ENCODE measurements at regions not wholly inside any gene's neighbourhood (a gene's known extent, or its start where the extent isn't known, plus 50 kb on each side); places are given as distances from the start of the nearest gene placed in this dataset.

DNA sequence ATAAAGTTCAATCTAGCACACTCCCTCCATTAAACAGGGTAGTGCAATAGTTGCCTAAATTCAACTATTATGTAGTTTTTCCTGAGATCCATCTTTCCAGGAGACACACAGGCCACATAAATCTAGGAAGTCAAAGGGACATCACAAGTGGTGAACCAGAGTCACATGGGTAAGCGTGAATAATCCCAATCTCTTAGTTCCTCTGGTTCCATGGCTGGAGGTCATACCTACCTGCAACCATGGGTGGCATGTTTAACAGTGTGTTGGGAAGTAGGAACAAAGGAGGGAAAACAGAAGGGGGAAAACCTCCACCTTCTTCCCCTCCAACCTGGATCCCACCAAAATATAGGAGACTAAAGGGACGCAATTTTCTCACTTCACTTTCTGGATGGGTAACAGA is 2651.6 kb downstream of the ARAP2 start:
- TF ChIP-seq NFIC (IDR thresholded peaks at IDR 0.05), result no peak
- TF ChIP-seq FOXM1 (IDR thresholded peaks at IDR 0.05; ENCODE audit: borderline replicate concordance, low read depth), result no peak
- TF ChIP-seq EGR1 (IDR thresholded peaks at IDR 0.05), result no peak
- TF ChIP-seq, protein P1, sequence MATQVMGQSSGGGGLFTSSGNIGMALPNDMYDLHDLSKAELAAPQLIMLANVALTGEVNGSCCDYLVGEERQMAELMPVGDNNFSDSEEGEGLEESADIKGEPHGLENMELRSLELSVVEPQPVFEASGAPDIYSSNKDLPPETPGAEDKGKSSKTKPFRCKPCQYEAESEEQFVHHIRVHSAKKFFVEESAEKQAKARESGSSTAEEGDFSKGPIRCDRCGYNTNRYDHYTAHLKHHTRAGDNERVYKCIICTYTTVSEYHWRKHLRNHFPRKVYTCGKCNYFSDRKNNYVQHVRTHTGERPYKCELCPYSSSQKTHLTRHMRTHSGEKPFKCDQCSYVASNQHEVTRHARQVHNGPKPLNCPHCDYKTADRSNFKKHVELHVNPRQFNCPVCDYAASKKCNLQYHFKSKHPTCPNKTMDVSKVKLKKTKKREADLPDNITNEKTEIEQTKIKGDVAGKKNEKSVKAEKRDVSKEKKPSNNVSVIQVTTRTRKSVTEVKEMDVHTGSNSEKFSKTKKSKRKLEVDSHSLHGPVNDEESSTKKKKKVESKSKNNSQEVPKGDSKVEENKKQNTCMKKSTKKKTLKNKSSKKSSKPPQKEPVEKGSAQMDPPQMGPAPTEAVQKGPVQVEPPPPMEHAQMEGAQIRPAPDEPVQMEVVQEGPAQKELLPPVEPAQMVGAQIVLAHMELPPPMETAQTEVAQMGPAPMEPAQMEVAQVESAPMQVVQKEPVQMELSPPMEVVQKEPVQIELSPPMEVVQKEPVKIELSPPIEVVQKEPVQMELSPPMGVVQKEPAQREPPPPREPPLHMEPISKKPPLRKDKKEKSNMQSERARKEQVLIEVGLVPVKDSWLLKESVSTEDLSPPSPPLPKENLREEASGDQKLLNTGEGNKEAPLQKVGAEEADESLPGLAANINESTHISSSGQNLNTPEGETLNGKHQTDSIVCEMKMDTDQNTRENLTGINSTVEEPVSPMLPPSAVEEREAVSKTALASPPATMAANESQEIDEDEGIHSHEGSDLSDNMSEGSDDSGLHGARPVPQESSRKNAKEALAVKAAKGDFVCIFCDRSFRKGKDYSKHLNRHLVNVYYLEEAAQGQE (IDR thresholded peaks at IDR 0.05; ENCODE audit: low read depth), result no peak
- no peak for TF ChIP-seq TAF1 (IDR thresholded peaks at IDR 0.05; ENCODE audit: low read depth)
- no peak for TF ChIP-seq ZBTB7A (IDR thresholded peaks at IDR 0.05; ENCODE audit: low read depth)
- TF ChIP-seq, protein P2, sequence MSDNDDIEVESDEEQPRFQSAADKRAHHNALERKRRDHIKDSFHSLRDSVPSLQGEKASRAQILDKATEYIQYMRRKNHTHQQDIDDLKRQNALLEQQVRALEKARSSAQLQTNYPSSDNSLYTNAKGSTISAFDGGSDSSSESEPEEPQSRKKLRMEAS (IDR thresholded peaks at IDR 0.05), result no peak
- TF ChIP-seq TEAD4 (IDR thresholded peaks at IDR 0.05), result no peak
- TF ChIP-seq CEBPB (IDR thresholded peaks at IDR 0.05), result no peak
- no peak for TF ChIP-seq TCF12 (IDR thresholded peaks at IDR 0.05; ENCODE audit: low read depth)
- no peak for TF ChIP-seq EP300 (IDR thresholded peaks at IDR 0.05; ENCODE audit: borderline replicate concordance)
- TF ChIP-seq, protein P3, sequence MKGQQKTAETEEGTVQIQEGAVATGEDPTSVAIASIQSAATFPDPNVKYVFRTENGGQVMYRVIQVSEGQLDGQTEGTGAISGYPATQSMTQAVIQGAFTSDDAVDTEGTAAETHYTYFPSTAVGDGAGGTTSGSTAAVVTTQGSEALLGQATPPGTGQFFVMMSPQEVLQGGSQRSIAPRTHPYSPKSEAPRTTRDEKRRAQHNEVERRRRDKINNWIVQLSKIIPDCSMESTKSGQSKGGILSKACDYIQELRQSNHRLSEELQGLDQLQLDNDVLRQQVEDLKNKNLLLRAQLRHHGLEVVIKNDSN (IDR thresholded peaks at IDR 0.05), result no peak
- no peak for TF ChIP-seq CREB1 (IDR thresholded peaks at IDR 0.05; ENCODE audit: low read depth)
- no peak for TF ChIP-seq RAD21 (IDR thresholded peaks at IDR 0.05; ENCODE audit: low read depth)
- TF ChIP-seq YY1 (IDR thresholded peaks at IDR 0.05; ENCODE audit: low read depth), result no peak

DNA sequence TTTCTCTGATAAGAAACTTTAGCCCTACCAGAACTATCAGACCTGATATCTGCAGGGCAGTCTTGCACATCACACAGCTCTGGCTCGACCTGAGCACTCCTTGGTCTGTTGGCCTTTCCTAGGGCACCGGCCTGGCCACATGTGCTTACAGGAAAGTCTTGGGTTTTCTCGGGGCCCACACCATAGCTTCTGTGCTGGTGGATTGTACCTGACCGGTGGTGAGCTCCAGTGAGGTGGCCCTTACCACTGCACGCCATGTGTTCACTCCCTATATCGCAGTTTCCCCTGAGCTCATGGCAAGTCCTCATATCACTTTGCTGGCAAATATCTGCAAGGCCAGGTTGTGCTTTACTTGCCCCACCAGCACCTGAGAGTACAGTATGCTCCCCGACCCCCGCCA is 2637.4 kb downstream of the ARAP2 start:
- TF ChIP-seq ZBTB7A (IDR thresholded peaks at IDR 0.05; ENCODE audit: low read depth) (no peak), CEBPB (IDR thresholded peaks at IDR 0.05) (no peak), TCF12 (IDR thresholded peaks at IDR 0.05; ENCODE audit: low read depth) (no peak), CREB1 (IDR thresholded peaks at IDR 0.05; ENCODE audit: low read depth) (no peak), NFIC (IDR thresholded peaks at IDR 0.05) (no peak), FOXM1 (IDR thresholded peaks at IDR 0.05; ENCODE audit: borderline replicate concordance, low read depth) (no peak), YY1 (IDR thresholded peaks at IDR 0.05; ENCODE audit: low read depth) (no peak)
- TF ChIP-seq, protein P2 (IDR thresholded peaks at IDR 0.05), result no peak

DNA sequence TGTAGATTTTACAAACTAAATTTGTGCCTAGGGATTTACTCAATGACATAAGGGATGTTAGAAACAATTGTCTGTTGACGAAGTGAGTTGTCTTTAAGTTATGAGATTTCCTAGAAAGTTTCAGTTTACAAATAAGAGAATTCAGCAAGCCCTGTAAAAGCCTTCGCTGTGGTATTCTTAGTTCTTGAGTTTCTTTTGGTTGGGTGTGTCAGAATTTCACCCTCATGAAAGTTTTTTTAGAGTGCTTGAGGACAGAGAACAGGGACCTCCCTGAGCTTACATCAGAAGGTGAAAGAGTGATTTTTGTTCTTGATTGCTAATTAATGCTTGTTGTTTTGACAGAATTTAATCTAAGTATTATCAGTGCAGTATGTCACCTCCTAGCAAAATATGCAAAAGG is 2628.2 kb downstream of the ARAP2 start:
- no peak for TF ChIP-seq YY1 (IDR thresholded peaks at IDR 0.05; ENCODE audit: low read depth)
- TF ChIP-seq FOXM1 (IDR thresholded peaks at IDR 0.05; ENCODE audit: borderline replicate concordance, low read depth), result no peak
- TF ChIP-seq TAF1 (IDR thresholded peaks at IDR 0.05; ENCODE audit: low read depth), result no peak
- TF ChIP-seq CREB1 (IDR thresholded peaks at IDR 0.05; ENCODE audit: low read depth), result no peak
- no peak for TF ChIP-seq RAD21 (IDR thresholded peaks at IDR 0.05; ENCODE audit: low read depth)
- TF ChIP-seq, protein P2 (IDR thresholded peaks at IDR 0.05), result no peak

DNA sequence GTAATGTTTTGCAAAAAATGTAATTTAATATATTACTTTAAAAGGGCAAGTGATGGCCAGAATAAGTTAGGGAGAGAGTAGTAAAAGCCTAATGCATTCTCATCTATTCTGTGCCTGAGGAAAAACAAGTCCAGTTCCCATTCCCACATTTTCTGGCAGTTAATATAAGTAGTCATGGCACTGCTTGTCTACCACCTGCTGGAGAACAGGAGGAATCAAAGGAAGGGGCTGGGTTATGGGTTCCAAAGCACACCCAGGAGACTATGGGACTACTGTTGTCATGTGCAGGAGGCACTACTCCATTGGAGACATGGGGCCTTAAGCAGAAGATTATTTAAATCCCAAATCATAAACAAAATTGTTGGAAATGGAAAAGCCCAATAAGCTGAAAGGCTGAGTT is 2618.6 kb downstream of the ARAP2 start:
- no peak for TF ChIP-seq TCF12 (IDR thresholded peaks at IDR 0.05; ENCODE audit: low read depth)
- peak; percentile 36; the same call in 1 of the 2 replicates for TF ChIP-seq RAD21 (IDR thresholded peaks at IDR 0.05; ENCODE audit: low read depth)

DNA sequence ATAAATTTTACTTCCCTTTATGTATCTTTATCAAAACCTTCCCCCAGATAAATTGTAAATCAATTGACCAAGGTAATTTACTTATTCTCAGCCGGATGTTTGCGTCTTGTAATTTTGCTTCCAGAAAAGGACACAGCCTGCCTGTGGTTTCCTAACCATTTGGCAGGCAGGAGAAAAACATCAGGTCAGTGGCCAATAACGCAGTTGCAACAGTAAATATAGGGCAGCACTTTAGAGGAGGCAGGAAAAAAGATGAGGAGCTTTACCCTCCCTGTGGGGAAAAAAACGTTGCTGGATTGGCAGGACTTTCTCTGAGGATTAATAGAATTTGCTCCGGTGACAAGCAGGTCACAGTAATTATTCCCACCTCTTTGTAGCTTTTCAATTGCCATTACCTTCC is 2618.1 kb downstream of the ARAP2 start:
- TF ChIP-seq, protein P3 (IDR thresholded peaks at IDR 0.05), result no peak
- TF ChIP-seq, protein P2 (IDR thresholded peaks at IDR 0.05), result no peak
- TF ChIP-seq TCF12 (IDR thresholded peaks at IDR 0.05; ENCODE audit: low read depth), result no peak
- TF ChIP-seq, protein P1 (IDR thresholded peaks at IDR 0.05; ENCODE audit: low read depth), result no peak
- TF ChIP-seq NFIC (IDR thresholded peaks at IDR 0.05), result no peak
- TF ChIP-seq TEAD4 (IDR thresholded peaks at IDR 0.05), result no peak
- TF ChIP-seq YY1 (IDR thresholded peaks at IDR 0.05; ENCODE audit: low read depth), result no peak
- no peak for TF ChIP-seq CREB1 (IDR thresholded peaks at IDR 0.05; ENCODE audit: low read depth)
- TF ChIP-seq RAD21 (IDR thresholded peaks at IDR 0.05; ENCODE audit: low read depth), result no peak
- no peak for TF ChIP-seq ZBTB7A (IDR thresholded peaks at IDR 0.05; ENCODE audit: low read depth)
- TF ChIP-seq FOXM1 (IDR thresholded peaks at IDR 0.05; ENCODE audit: borderline replicate concordance, low read depth), result no peak
- TF ChIP-seq EP300 (IDR thresholded peaks at IDR 0.05; ENCODE audit: borderline replicate concordance), result no peak
- no peak for TF ChIP-seq EGR1 (IDR thresholded peaks at IDR 0.05)

DNA sequence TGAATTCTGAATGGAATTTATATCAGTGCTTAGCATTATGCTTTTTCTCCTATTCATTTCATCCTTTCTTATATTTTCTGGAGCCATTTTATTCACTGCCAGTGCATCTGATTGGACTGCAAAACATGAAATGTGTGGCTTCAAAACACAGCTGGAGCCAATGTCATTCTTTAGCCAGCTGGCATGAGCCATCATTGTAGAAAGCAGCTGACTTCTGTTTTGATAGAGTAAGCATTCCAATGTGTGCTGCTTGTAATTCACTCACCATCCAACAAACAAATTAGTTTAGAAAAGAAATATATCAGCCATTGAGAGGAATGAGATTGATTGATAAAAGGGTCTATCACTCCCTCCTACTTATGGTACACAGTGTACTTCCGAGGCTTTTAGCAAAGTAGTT is 2616.0 kb downstream of the ARAP2 start:
- no peak for TF ChIP-seq TAF1 (IDR thresholded peaks at IDR 0.05; ENCODE audit: low read depth)
- no peak for TF ChIP-seq CEBPB (IDR thresholded peaks at IDR 0.05)
- TF ChIP-seq NFIC (IDR thresholded peaks at IDR 0.05), result no peak
- no peak for TF ChIP-seq EP300 (IDR thresholded peaks at IDR 0.05; ENCODE audit: borderline replicate concordance)
- no peak for TF ChIP-seq ZBTB7A (IDR thresholded peaks at IDR 0.05; ENCODE audit: low read depth)
- no peak for TF ChIP-seq FOXM1 (IDR thresholded peaks at IDR 0.05; ENCODE audit: borderline replicate concordance, low read depth)
- TF ChIP-seq, protein P3 (IDR thresholded peaks at IDR 0.05), result no peak
- TF ChIP-seq, protein P1 (IDR thresholded peaks at IDR 0.05; ENCODE audit: low read depth), result no peak
- TF ChIP-seq, protein P2 (IDR thresholded peaks at IDR 0.05), result no peak
- TF ChIP-seq RAD21 (IDR thresholded peaks at IDR 0.05; ENCODE audit: low read depth), result no peak
- TF ChIP-seq TCF12 (IDR thresholded peaks at IDR 0.05; ENCODE audit: low read depth), result no peak
- TF ChIP-seq EGR1 (IDR thresholded peaks at IDR 0.05), result no peak
- no peak for TF ChIP-seq YY1 (IDR thresholded peaks at IDR 0.05; ENCODE audit: low read depth)
- TF ChIP-seq TEAD4 (IDR thresholded peaks at IDR 0.05), result no peak
- no peak for TF ChIP-seq CREB1 (IDR thresholded peaks at IDR 0.05; ENCODE audit: low read depth)
